Upper lobe of left lung (tissue), 4 donors: ENCODE measurements at regions not wholly inside any gene's neighbourhood (a gene's known extent, or its start where the extent isn't known, plus 50 kb on each side); places are given as distances from the start of the nearest gene placed in this dataset.

Source experiments
- CTCF ChIP-seq, 6 experiments: fragments of 450-650 bp in 4 of 6; fragments of 200-600 bp in 2 of 6; sonication (generic) in 2 of 6; IDR thresholded peaks; one replicate each; pipeline ENCODE4 v1.5.1; 2016 to 2019; ENCODE audit warnings: antibody characterized with exemption in 6 of 6
- EP300 ChIP-seq, 4 donors: sonication (generic); formaldehyde crosslinking; IDR thresholded peaks; one replicate each; pipeline ENCODE4 v1.5.1; 2017; ENCODE audit warnings: antibody characterized with exemption in 4 of 4, control low read depth in 2 of 4
- POLR2A ChIP-seq, 4 donors: fragments of 450-650 bp; IDR thresholded peaks; one replicate each; pipeline ENCODE4 v1.5.1; 2016 to 2017; ENCODE audit warnings: antibody characterized with exemption in 4 of 4, mild to moderate bottlenecking in 2 of 4

- TF ChIP-seq CTCF (IDR thresholded peaks at IDR 0.05) = peak in 1 of 6 experiments; percentile 17
- TF ChIP-seq POLR2A (IDR thresholded peaks at IDR 0.05) = no peak
- no peak for TF ChIP-seq EP300 (IDR thresholded peaks at IDR 0.05)
These were observed 116.4 kb upstream of the TJP1 start for GRCh38 chr15:29938361-29939335.
